OCI-LY3 (cell line): ENCODE measurements at regions not wholly inside any gene's neighbourhood (a gene's known extent, or its start where the extent isn't known, plus 50 kb on each side); places are given as distances from the start of the nearest gene placed in this dataset.

Experiments
- EZH2phosphoT487 ChIP-seq: fragments of 200-600 bp; shearing (Covaris generic); IDR thresholded peaks from 2 replicates; pipeline ENCODE4 v1.6.1; 2018; ENCODE audit warnings: antibody characterized with exemption, mixed run types, low read depth
- TF ChIP-seq, protein P1 (sequence below): fragments of 200-600, 300-600 bp; sonication (generic); IDR thresholded peaks from 2 replicates; pipeline ENCODE4 v1.5.1; 2014; ENCODE audit warnings: antibody characterized with exemption, low read length, low read depth

- TF ChIP-seq, protein P1, sequence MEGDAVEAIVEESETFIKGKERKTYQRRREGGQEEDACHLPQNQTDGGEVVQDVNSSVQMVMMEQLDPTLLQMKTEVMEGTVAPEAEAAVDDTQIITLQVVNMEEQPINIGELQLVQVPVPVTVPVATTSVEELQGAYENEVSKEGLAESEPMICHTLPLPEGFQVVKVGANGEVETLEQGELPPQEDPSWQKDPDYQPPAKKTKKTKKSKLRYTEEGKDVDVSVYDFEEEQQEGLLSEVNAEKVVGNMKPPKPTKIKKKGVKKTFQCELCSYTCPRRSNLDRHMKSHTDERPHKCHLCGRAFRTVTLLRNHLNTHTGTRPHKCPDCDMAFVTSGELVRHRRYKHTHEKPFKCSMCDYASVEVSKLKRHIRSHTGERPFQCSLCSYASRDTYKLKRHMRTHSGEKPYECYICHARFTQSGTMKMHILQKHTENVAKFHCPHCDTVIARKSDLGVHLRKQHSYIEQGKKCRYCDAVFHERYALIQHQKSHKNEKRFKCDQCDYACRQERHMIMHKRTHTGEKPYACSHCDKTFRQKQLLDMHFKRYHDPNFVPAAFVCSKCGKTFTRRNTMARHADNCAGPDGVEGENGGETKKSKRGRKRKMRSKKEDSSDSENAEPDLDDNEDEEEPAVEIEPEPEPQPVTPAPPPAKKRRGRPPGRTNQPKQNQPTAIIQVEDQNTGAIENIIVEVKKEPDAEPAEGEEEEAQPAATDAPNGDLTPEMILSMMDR: no peak
- TF ChIP-seq EZH2phosphoT487: no peak
Measured at GRCh38 chr10:126851414-126852108, 53.7 kb upstream of the DOCK1 start.
